ENCODE measurements at regions not wholly inside any gene's neighbourhood (a gene's known extent, or its start where the extent isn't known, plus 50 kb on each side); places are given as distances from the start of the nearest gene placed in this dataset.

- TF ChIP-seq EZH2phosphoT487 (conservative IDR thresholded peaks at IDR 0.05; ENCODE audit: low read length): no peak
- TF ChIP-seq, protein P1, sequence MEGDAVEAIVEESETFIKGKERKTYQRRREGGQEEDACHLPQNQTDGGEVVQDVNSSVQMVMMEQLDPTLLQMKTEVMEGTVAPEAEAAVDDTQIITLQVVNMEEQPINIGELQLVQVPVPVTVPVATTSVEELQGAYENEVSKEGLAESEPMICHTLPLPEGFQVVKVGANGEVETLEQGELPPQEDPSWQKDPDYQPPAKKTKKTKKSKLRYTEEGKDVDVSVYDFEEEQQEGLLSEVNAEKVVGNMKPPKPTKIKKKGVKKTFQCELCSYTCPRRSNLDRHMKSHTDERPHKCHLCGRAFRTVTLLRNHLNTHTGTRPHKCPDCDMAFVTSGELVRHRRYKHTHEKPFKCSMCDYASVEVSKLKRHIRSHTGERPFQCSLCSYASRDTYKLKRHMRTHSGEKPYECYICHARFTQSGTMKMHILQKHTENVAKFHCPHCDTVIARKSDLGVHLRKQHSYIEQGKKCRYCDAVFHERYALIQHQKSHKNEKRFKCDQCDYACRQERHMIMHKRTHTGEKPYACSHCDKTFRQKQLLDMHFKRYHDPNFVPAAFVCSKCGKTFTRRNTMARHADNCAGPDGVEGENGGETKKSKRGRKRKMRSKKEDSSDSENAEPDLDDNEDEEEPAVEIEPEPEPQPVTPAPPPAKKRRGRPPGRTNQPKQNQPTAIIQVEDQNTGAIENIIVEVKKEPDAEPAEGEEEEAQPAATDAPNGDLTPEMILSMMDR (IDR thresholded peaks at IDR 0.05; ENCODE audit: insufficient read depth, low read length, poor library complexity, severe bottlenecking): no peak
- Histone ChIP-seq H3K27ac (ENCODE audit: low read depth, low read length) (no peak overlapping the region), H3K79me2 (ENCODE audit: insufficient read depth, low read length) (no peaks in the 10 kb centered on the region), H3F3A (ENCODE audit: insufficient read depth) (no peaks in the 10 kb centered on the region), H3K9me3 (ENCODE audit: insufficient read depth, low read length) (no peaks in the 10 kb centered on the region), H4K20me1 (ENCODE audit: low read depth, low read length) (no peaks in the 10 kb centered on the region), H3K9ac (ENCODE audit: low read length) (no peak overlapping the region), H3K27me3 (ENCODE audit: low read length) (no peaks in the 10 kb centered on the region), H3K36me3 (ENCODE audit: low read length) (no peaks in the 10 kb centered on the region), H2AFZ (ENCODE audit: low read depth, low read length, severe bottlenecking) (no peak overlapping the region), H3K9me2 (replicated peaks; ENCODE audit: insufficient read depth, low read length) (no peaks in the 10 kb centered on the region), H3K4me3 (ENCODE audit: insufficient read depth, low read length, poor library complexity, severe bottlenecking) (no peak overlapping the region), H3K4me2 (ENCODE audit: low read depth, low read length, poor library complexity, severe bottlenecking) (no peak overlapping the region)
Measured at GRCh38 chr6:14719270-14719669, 526.6 kb upstream of the JARID2 start.

DNA sequence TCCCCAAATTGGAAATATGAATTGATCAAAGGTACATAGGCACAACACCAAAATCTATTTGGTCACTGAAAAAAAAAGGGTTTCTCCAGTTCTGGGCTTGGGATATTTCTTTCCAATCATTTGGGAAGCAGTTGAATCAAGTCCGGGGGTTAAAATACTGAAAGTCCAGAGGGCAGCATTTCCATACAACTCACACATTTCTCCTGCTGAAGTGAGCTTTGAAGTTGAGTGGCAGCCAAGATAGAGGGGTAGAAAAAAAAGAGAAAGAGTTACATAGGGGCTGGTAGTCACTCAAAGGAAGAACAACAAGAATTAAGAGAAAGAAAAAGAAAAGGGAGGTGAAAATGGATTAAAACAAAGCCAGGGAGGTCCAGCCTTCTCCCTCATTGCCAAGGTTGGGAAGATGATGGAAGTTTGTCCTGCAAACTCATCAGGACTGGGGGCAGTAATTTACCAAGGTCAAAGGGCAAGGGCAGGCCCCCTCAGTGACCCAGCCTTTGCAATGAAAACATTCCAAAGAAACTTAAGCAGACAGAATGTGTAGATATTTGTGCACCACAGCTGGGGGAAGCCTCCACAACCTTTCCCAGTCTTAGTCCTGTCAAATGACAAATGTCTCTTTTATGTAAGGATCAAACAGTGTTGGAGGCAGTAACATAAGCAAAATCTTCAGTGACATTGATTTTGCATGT lies 525.3 kb upstream of the JARID2 start:
- H3K9me2 ChIP-seq (replicated peaks; ENCODE audit: insufficient read depth, low read length): no peaks in the 10 kb centered on the region
- no peak overlapping the region for H3K27ac ChIP-seq (ENCODE audit: low read depth, low read length)
- TF ChIP-seq, protein P1 (IDR thresholded peaks at IDR 0.05; ENCODE audit: insufficient read depth, low read length, poor library complexity, severe bottlenecking): no peak
- no peak for TF ChIP-seq EZH2phosphoT487 (conservative IDR thresholded peaks at IDR 0.05; ENCODE audit: low read length)
- H3K79me2 ChIP-seq (ENCODE audit: insufficient read depth, low read length): no peaks in the 10 kb centered on the region
- no peaks in the 10 kb centered on the region for H3F3A ChIP-seq (ENCODE audit: insufficient read depth)
- no peaks in the 10 kb centered on the region for H4K20me1 ChIP-seq (ENCODE audit: low read depth, low read length)
- H2AFZ ChIP-seq (ENCODE audit: low read depth, low read length, severe bottlenecking): no peak overlapping the region
- H3K36me3 ChIP-seq (ENCODE audit: low read length): no peaks in the 10 kb centered on the region
- H3K4me2 ChIP-seq (ENCODE audit: low read depth, low read length, poor library complexity, severe bottlenecking): no peak overlapping the region
- H3K9me3 ChIP-seq (ENCODE audit: insufficient read depth, low read length): no peaks in the 10 kb centered on the region
- no peak overlapping the region for H3K4me3 ChIP-seq (ENCODE audit: insufficient read depth, low read length, poor library complexity, severe bottlenecking)
- H3K9ac ChIP-seq (ENCODE audit: low read length): no peak overlapping the region
- H3K27me3 ChIP-seq (ENCODE audit: low read length): no peaks in the 10 kb centered on the region

- no peak overlapping the region for H3K4me3 ChIP-seq (ENCODE audit: insufficient read depth, low read length, poor library complexity, severe bottlenecking)
- no peaks in the 10 kb centered on the region for H3K79me2 ChIP-seq (ENCODE audit: insufficient read depth, low read length)
- no peaks in the 10 kb centered on the region for H3F3A ChIP-seq (ENCODE audit: insufficient read depth)
- no peaks in the 10 kb centered on the region for H3K36me3 ChIP-seq (ENCODE audit: low read length)
- no peak for TF ChIP-seq EZH2phosphoT487 (conservative IDR thresholded peaks at IDR 0.05; ENCODE audit: low read length)
- H3K4me2 ChIP-seq (ENCODE audit: low read depth, low read length, poor library complexity, severe bottlenecking): no peak overlapping the region
- H3K27me3 ChIP-seq (ENCODE audit: low read length): no peaks in the 10 kb centered on the region
- no peak overlapping the region for H2AFZ ChIP-seq (ENCODE audit: low read depth, low read length, severe bottlenecking)
- H3K9me2 ChIP-seq (replicated peaks; ENCODE audit: insufficient read depth, low read length): no peaks in the 10 kb centered on the region
- H3K9me3 ChIP-seq (ENCODE audit: insufficient read depth, low read length): no peaks in the 10 kb centered on the region
- H3K9ac ChIP-seq (ENCODE audit: low read length): no peak overlapping the region
- no peak overlapping the region for H3K27ac ChIP-seq (ENCODE audit: low read depth, low read length)
- no peaks in the 10 kb centered on the region for H4K20me1 ChIP-seq (ENCODE audit: low read depth, low read length)
Measured at GRCh38 chr6:14721103-14721758, 524.6 kb upstream of the JARID2 start.

DNA sequence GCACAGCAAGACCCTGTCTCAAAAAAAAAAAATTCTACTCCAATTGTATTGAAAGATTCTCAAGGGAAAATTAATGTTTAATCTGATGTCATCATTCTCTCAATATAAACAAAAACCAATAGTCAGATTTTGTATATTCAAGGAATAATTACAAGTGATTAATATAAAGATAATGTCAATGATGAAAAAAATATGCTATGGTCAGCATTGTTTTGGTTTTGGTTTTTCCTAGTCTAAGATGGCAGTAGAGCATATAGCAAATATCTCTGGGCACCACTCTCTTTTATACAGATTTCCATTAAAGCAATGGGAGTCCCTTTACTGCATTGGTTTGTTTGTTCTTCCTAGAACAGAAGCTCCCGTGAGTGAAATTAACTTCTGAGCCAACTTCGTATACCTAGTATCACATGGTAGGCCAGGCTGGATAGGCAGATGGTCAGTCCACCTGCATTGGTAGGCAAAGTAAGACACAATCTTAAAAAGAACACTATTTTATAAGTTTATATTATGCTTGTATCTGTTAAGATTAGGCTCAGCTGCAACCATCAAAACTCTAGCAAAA lies 523.8 kb upstream of the JARID2 start:
- Histone ChIP-seq H2AFZ (ENCODE audit: low read depth, low read length, severe bottlenecking) (no peak overlapping the region), H3K36me3 (ENCODE audit: low read length) (no peaks in the 10 kb centered on the region), H3K4me3 (ENCODE audit: insufficient read depth, low read length, poor library complexity, severe bottlenecking) (no peak overlapping the region), H3K9me2 (replicated peaks; ENCODE audit: insufficient read depth, low read length) (no peaks in the 10 kb centered on the region), H3K9me3 (ENCODE audit: insufficient read depth, low read length) (no peaks in the 10 kb centered on the region), H4K20me1 (ENCODE audit: low read depth, low read length) (no peaks in the 10 kb centered on the region), H3F3A (ENCODE audit: insufficient read depth) (no peaks in the 10 kb centered on the region), H3K4me2 (ENCODE audit: low read depth, low read length, poor library complexity, severe bottlenecking) (no peak overlapping the region), H3K9ac (ENCODE audit: low read length) (no peak overlapping the region), H3K27me3 (ENCODE audit: low read length) (no peaks in the 10 kb centered on the region), H3K27ac (ENCODE audit: low read depth, low read length) (no peak overlapping the region), H3K79me2 (ENCODE audit: insufficient read depth, low read length) (no peaks in the 10 kb centered on the region)
- TF ChIP-seq EZH2phosphoT487 (conservative IDR thresholded peaks at IDR 0.05; ENCODE audit: low read length): no peak
- TF ChIP-seq, protein P1 (IDR thresholded peaks at IDR 0.05; ENCODE audit: insufficient read depth, low read length, poor library complexity, severe bottlenecking): no peak
